NCI-H748 treated with DMSO at 0.1 percent for 48 hours (cell line): ENCODE measurements at regions not wholly inside any gene's neighbourhood (a gene's known extent, or its start where the extent isn't known, plus 50 kb on each side); places are given as distances from the start of the nearest gene placed in this dataset.

Experiments used
- DNase-seq: peaks from one replicate; lab custom pipeline; 2025; lab: John Stamatoyannopoulos, UW

DNA sequence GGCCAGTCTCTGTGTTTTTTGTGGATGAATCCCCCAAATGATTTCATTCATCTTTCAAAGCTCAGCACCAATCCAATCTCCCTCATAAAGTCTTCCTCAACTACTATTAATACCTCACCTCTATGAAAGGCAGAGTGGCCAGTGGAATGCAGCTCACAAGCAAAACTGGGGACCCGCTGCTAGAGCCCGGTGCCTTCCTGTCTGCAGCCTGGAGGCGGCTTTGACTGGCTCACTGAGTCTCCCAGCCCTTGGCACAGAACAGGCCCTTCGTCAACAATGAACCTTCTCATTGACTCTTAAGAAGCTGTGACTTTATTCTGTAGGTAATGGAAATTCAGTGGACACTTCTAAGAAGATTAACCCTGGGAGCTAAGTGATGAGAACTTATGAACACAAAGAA, 86.8 kb upstream of the RAB4A start:
- no peak for DNase-seq

GRCh38 chr1:229185963-229186362, 84.9 kb upstream of the RAB4A start:
- no peak for DNase-seq

- no peak for DNase-seq
These were observed 84.4 kb upstream of the RAB4A start for GRCh38 chr1:229186373-229187056.

GRCh38 chr1:229190057-229190575, 80.8 kb upstream of the RAB4A start:
- DNase-seq, result no peak

- DNase-seq, result no peak
These were observed 79.7 kb upstream of the RAB4A start for GRCh38 chr1:229191066-229191674.

DNA sequence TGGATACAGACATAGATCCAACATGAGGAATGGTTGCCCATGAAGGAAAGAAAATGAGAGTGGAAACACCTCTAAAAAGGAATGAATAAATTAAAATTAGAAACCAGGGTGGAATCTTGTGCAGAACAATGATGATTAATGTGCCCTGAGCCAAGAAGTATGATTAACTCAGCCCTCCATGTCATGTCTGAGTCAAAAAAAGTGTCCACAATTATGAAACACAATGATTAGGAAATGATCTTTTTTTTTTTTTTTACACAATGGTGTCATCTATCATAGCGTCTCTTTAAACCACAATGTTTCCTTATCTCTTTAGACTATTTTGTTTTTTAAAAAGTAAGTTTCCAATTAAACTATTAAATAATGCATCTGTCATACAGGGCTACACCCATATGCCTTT, 78.9 kb upstream of the RAB4A start:
- no peak for DNase-seq

DNA sequence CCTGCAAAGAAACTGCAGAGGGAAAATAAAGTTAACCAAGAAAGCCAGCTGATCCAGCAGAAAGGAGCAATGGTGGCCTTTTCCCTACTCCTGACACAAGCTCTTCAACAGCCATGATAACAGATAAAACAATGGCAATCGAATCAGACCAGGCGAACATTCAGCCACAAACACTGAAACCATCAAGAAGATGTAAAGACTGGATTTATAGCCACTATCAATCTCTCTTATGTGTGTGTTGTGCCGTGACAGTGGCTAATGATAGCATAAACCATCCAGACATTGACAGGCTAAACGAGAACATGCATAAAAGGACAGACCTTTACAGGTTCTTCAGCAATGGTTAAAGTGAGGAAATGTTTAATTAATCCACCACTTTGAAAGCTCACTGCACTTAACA, 78.1 kb upstream of the RAB4A start:
- DNase-seq, result no peak

DNA sequence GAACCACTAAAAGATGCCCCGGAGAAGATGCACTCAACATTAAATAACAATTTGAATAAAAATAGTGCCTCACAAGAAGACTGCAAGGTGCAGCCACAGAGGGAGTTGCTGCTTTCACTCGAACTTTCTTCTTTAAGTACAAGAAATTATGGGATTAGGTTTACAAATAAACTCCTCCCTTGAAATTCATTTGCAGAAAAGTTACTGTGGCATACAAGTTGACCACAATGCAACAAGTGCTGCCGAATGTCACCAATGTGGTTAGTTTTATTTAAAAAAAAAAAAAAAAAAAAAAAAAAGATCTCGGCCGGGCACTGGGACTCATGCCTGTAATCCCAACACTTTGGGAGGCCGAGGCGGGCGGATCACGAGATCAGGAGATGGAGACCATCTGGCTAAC, 76.8 kb upstream of the RAB4A start:
- DNase-seq, result no peak

- DNase-seq, result no peak
These were observed 75.7 kb upstream of the RAB4A start for GRCh38 chr1:229195246-229195645.

GRCh38 chr1:229196404-229197264, 74.3 kb upstream of the RAB4A start:
- no peak for DNase-seq

DNA sequence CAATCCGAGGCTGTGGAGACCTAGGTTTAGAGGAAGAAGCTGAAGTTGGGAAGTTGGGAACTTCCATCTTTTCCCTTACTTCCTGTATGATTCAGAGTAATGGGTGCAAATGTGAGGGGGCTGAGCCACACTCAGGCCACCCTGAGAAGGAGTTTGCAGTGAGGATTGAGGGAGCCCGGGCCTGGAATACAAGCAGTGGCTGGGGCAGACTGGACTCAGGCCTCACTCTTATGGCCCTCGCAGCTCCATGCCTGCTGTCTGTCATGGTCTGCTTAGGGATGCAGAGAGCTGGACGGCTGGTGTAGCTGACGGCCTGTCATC, 73.7 kb upstream of the RAB4A start:
- DNase-seq, result no peak

DNA sequence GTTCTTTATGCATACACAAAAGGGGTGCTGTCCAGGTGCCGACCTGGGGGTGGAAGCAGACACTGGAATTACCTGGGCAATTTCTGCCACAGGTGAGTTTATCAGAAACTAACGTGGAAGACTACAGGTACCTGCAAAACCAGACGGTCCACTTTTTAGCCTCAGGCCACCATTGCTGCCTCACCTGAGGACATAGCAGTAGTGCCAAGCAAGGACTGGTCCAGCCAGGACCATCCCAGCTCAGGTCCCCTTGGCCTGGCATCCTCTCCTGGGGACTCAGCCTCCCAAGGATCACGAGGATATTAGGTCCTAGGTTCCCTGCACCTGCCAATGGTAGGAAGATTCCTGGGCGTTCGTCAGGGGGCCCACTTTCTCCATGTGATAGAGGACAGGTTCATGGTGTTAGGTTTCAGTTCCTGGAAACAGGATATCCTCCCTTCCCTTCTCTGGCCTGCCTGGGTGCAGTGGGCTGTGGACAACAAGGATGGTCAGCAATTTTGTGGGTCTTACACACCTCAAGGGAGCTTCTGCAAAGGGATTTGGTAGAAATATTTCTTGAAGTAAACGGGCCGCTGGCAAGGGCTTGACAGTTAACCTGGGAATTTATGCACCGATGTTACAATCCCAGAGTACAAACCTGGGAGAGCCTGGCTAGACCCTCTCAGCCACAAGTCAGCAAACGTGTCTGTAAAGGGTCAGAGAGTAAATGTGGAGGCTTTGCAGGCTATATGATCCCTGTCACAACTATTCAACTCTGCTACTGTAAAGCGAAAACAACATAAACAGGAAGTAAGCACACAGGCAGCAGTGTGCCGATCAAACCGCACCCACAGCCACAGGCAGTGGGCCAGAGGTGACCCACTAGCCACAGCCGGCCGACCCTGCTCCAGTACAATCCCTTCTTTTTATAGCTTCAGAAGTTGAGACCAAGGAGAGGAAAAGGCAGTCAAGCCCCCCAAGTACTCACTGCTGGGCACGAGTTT, 71.4 kb upstream of the RAB4A start:
- no peak for DNase-seq

DNA sequence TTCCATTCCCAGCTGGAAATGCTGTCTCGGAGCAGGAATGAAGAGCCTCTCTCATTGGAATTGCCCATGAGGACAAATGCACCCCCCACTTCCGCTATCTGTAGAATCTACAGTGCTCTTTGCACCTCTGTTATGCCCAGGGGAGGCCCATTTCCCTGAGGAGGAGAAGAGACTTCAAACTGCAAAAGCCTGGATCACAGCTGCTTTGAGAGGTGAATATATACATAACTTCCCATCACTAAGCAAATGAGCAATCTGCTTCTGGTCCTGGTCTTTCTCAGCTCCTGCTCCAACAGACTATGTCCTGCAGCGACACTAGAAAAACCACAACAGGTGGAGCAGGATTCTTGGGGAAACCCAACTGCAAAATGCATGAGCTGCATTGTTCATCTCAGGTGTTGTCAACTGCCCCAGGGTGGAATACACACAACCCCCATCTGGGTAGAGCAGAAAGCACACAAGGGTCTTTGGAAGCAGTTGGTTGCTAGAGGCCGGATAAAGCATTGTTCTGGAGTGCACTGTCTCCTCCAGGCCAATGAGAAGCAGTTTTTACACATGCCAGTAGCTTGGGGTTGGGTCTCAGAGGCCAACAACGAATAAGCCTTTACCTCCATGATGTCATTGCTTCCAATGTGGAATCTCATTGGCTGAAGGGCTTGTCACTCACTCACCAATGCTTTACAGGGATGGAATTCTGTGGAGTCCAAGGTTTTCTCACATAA, 67.7 kb upstream of the RAB4A start:
- no peak for DNase-seq

DNA sequence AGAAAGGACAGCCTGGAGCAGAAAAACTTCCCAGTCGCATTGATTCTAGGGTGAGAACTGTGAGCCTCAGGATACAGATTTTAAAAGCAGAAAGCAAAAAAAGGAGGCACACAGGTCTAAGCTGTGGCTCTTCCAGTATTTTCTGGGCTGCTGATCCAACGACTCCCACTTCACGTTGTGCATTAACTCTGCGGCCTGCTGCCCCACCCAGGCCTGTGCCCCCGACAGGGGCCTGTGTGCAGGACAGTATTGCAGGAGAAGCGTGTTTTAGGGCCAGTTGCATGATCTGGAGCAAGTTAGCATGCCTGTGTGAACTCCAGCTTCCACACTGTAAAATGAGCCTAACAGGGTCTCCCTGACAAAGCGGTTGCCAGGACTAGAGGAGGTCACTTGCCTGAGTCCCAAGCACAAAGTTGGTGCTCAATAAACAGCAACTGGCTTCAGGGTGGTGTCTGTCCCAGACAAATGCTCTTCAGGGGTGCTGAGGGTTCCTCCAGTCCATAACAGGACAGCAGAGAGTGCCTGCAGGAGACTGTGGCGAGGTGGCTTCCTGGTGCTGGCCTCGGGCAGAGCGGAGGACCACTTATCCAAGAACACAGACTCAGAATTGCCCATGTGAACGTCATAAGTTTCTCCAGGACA, 66.8 kb upstream of the RAB4A start:
- no peak for DNase-seq

DNA sequence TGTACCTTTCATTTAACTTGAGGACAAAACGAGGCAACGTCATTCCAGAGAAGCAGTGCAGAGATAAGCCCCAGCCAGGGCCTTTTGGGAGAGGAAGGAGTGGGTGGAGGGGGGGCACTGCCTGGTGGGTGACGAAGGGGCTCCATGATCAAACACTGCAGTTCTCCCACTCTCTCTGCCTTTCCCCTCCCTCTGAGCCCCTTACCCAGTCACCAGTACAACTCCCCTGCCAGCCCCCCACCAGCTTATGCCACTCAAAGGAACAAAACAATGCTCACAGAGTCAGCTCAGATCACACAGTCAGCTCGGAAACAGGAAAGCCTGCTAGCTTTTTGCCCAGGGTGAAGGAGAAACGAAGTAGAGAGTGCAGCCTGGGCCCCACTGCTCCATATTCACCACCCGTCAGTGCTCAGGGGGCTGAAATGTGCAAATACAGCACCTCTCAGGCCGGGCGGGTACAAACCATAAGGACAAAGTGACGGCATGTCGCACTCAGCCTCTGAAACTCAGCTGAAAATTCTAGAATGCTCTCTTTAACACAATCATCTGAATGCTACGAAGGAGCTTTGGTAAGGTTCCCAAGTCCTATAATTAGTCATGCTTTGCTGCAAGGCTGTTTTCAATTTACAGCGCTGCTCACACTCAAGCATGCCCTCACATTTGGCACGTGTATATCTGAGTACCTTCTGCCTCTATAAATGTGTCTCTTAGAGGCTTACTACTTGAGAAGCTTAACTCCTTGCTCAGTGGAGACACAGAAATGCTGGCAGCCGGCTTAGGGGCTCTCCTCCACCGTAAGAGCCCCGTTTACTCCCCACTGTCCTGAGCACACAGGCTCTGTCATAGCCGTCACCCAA, 65.8 kb upstream of the RAB4A start:
- no peak for DNase-seq

DNA sequence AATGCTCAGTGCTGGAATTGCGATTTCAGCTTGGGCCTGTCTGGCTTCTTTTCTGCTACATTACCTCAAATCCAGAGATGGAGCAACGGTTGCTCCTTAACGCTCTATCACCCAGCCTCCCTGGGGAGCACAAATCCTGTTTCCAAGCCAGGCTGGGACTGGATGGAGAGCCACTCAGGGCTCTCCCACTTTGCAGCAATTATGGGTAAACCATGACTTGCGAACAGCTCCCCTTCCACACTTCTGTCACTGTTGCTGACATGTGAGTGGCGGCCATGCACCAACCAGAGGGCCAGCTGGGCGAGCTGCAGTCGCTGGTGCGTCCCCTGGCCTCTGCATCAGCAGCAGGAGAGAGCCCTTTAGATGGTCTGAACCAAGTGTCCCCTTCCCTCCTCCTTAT, 65.1 kb upstream of the RAB4A start:
- DNase-seq, result no peak

- no peak for DNase-seq
These were observed 63.0 kb upstream of the RAB4A start for GRCh38 chr1:229207916-229208315.

DNA sequence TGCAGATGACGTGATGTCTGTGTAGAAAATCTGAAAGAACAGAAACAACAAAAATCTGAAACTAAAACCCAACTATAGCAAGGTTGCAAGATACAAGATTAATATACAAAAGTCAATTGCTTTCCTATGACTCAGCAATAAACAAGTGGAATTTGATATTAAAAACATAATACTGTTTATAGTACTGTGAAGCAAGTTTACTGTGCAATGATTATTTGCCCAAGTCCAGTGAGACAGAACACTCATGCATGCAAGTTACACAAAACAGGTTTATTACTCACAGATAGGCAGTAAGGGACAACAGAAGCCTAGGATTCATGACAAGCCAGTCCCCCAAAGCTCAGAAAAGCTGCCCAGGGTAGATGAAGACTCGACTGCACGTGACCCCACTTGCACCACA, 62.4 kb upstream of the RAB4A start:
- DNase-seq, result no peak

GRCh38 chr1:229209386-229209785, 61.5 kb upstream of the RAB4A start:
- no peak for DNase-seq

- no peak for DNase-seq
These were observed 61.1 kb upstream of the RAB4A start for GRCh38 chr1:229209816-229210215.
